IgD-negative memory B cell (primary cell): ENCODE measurements at regions not wholly inside any gene's neighbourhood (a gene's known extent, or its start where the extent isn't known, plus 50 kb on each side); places are given as distances from the start of the nearest gene placed in this dataset.

Experiments used
- H3K27ac Mint-ChIP-seq, 3 donors: one replicate each; pipeline ENCODE4 v1.8.0; 2020 to 2022; ENCODE audit warnings: mild to moderate bottlenecking in 3 of 3, mixed read lengths in 3 of 3, moderate library complexity in 1 of 3
- H3K27me3 Mint-ChIP-seq: one replicate; pipeline ENCODE4 v1.8.0; 2021; ENCODE audit warnings: mixed read lengths
- H3K36me3 Mint-ChIP-seq: one replicate; pipeline ENCODE4 v1.8.0; 2020; ENCODE audit warnings: mild to moderate bottlenecking, mixed read lengths
- H3K4me1 Mint-ChIP-seq, 3 donors: one replicate each; pipeline ENCODE4 v1.8.0; 2020 to 2022; ENCODE audit warnings: mixed read lengths in 3 of 3, mild to moderate bottlenecking in 1 of 3
- H3K4me3 Mint-ChIP-seq, 4 donors: one replicate each; pipeline ENCODE4 v1.8.0; 2020 to 2022; ENCODE audit warnings: mild to moderate bottlenecking in 4 of 4, mixed read lengths in 4 of 4, moderate library complexity in 3 of 4
- H3K9me3 Mint-ChIP-seq, 3 donors: one replicate each; pipeline ENCODE4 v1.8.0; 2020 to 2021; ENCODE audit warnings: mixed read lengths in 3 of 3, mild to moderate bottlenecking in 1 of 3

DNA sequence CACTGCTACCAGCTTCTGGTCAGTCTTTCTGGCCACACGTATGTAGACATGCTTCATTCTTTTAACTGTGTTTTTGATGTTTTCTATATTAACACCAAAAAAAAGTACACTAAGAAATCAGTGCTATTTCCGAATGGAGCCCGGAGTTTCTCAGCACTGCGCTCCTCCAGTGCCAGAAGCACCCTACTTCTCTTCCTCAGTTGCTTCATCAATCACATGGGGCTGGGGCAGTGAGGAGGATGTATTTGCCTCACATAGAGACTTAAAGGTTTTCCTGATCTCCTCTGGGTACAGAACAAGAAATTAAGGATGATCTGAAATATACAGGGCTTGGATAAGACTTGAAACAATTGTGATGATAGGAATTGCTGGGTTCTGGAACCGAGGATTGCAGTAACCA is 148.0 kb downstream of the ERCC6L2 start:
- peak overlapping the region in 1 of 4 donors; percentile 76 for H3K4me3 Mint-ChIP-seq
- H3K27ac Mint-ChIP-seq = no peak overlapping the region
- H3K4me1 Mint-ChIP-seq = peaks cover 5 to 19% (median 9%) of the 10 kb centered on the region in 3 donors
- H3K27me3 Mint-ChIP-seq = peaks cover 59% of the 10 kb centered on the region
- H3K36me3 Mint-ChIP-seq = peaks cover 3% of the 10 kb centered on the region
- H3K9me3 Mint-ChIP-seq = peaks cover 0 to 3% (median 0%) of the 10 kb centered on the region in 3 donors

DNA sequence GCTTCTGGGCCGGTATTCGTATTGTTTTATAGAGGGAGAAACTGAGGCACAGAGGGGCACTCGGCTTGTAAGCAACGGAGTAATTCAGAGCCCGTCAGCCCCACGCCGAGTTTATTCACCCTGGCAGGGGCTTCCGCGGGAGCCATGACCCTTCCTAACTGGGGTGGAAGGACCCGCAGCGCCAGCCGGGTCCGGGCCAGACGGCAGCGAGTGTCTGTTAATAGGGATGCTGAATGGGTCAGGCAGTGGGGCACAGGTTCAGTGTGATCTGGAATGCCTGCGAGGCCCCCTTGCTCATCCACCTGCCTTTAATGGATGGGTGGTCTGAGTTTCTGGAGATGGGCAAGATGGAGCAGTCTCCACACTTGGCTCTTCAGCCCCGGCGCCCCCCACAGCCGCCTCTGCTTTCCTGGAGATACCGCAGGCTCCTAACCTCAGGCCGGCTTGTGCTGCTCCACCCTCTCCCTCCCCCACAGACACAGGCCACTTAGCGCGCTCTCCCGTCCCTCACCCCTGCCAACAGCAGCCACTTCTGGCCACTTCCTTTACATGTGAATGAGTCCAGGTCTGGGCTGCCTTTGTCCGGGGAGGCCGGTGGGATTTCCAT is 147.1 kb downstream of the ERCC6L2 start:
- H3K4me1 Mint-ChIP-seq = peaks cover 5 to 15% (median 8%) of the 10 kb centered on the region in 3 donors
- peaks cover 0 to 3% (median 0%) of the 10 kb centered on the region in 3 donors for H3K9me3 Mint-ChIP-seq
- H3K36me3 Mint-ChIP-seq = peaks cover 9% of the 10 kb centered on the region
- H3K27me3 Mint-ChIP-seq = peaks cover 49% of the 10 kb centered on the region
- H3K27ac Mint-ChIP-seq = peak overlapping the region in 1 of 3 donors; percentile 47
- H3K4me3 Mint-ChIP-seq = peak overlapping the region; percentile 51 to 76 (median 68)

DNA sequence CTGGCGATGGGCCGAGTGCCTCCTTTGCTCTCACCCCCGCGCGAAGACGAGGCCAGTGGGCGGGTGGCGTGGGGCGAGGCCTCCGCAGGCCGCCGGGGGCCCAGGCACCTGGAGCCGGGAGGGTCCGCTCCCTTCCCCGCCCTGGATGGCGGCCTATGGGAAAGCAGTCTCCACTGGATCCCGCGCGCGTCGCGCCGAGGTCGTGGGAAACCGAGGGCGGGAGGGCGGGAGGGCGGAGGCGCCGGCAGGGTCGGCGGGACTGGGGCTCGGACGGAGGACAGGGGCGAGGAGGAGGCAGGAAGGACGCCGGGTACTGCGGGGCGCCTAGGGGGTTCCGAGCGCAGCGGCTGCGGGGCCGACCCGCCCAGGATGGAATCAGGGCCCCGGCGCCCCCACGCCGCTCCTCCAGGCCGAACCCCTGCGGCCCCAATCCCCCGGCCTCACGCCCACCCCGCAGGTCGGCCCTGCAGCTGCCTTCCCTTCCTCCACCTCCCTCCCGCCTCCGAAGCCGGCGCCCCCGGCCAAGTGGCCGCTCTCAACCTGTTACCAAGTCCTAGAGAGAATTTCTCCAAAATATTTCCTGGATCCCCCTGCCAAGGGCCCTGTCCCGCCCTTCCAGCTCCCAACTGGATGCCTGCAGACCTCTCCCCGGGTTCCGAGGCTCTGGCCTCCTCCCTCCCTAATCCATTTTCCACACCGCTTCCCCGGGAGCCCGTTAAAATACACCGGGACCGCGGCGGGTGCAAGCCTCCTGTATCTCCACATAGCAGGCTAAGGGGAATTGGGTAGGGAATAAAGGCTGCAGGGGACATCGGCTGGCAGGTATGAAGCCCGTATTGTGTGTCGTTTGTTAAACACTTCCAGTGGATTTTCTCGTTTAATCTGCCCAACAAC is 146.3 kb downstream of the ERCC6L2 start:
- Mint-ChIP-seq H3K36me3 (peaks cover 9% of the 10 kb centered on the region), H3K4me1 (peaks cover 5 to 15% (median 8%) of the 10 kb centered on the region in 3 donors), H3K27ac (peak overlapping the region in 1 of 3 donors; percentile 47), H3K9me3 (peaks cover 0 to 3% (median 0%) of the 10 kb centered on the region in 3 donors), H3K4me3 (peak overlapping the region; percentile 51 to 77 (median 68)), H3K27me3 (peaks cover 49% of the 10 kb centered on the region)

DNA sequence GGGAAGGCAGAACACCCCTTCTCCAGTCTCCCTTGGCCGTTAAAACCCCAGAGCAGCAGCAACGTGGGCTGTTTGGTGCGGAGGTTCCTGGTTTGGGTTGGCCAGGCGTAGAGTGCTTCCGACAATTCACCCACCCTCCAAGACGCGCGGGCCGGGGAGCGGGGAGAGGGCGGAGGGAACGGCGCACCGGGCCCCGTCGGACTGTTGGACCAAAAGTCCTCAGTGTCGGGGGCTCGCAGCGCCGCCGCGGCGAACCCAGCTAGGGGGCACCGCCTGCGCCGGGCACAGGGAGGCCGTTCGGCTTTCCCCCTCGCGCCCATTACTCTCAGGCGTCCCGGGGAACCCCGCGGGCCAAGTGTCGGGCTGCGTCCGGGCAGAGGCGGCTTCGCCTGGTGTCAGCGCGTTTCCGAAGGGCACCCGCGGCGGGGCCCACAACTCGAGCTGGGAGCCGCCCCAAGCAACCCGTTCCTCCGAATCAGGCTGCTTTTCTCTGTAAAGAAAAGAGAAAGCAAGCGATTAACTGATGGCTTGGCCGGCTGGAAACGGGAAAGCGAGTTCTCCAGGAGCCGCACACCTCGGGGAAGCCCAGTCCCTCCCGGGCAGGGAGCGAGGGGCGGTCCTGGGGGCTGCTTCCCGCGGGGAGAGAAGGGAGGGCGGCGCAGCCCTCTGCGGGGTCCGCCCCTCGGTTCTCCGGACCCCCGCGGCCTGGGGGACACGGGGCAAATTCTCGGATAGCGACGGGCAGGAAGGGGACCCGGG is 145.5 kb downstream of the ERCC6L2 start:
- peaks cover 43% of the 10 kb centered on the region for H3K27me3 Mint-ChIP-seq
- peaks cover 15% of the 10 kb centered on the region for H3K36me3 Mint-ChIP-seq
- peaks cover 5 to 15% (median 8%) of the 10 kb centered on the region in 3 donors for H3K4me1 Mint-ChIP-seq
- peak overlapping the region in 3 of 4 donors; percentile 72 to 88 (median 73) for H3K4me3 Mint-ChIP-seq
- H3K9me3 Mint-ChIP-seq = peaks cover 0 to 3% (median 0%) of the 10 kb centered on the region in 3 donors
- no peak overlapping the region for H3K27ac Mint-ChIP-seq

DNA sequence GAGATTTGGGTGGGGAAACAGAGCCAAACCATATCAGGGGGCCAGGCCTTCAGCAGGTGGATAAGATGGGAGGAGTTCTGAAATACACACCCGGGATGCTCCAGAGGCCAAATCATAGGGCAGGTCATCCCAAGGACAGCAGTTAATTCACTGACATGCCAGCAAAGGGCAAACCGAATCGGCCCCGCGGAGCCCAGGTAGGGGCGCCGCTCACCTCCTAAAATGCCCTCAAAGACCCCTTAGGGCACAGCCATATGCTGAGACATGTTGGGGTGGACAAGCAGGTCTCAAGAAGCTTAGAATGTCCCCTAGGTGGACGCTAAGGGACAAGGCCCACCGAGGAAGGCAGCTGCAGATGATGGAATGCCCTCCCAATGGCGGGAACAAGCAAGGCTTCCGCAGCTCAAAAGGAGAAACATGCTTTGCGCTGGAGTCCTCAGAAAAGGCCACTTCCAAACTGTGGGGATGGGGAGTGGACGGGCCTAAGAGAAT is 144.9 kb downstream of the ERCC6L2 start:
- Mint-ChIP-seq H3K27ac (no peak overlapping the region), H3K36me3 (peaks cover 15% of the 10 kb centered on the region), H3K4me1 (peaks cover 5 to 12% (median 8%) of the 10 kb centered on the region in 3 donors), H3K27me3 (peaks cover 37% of the 10 kb centered on the region), H3K4me3 (peak overlapping the region in 3 of 4 donors; percentile 39 to 73 (median 64)), H3K9me3 (no peaks in the 10 kb centered on the region)
